ENCODE measurements at regions not wholly inside any gene's neighbourhood (a gene's known extent, or its start where the extent isn't known, plus 50 kb on each side); places are given as distances from the start of the nearest gene placed in this dataset.
A peak's percentile ranks its signal among the peaks of the same experiment; 100 is the strongest.

DNA sequence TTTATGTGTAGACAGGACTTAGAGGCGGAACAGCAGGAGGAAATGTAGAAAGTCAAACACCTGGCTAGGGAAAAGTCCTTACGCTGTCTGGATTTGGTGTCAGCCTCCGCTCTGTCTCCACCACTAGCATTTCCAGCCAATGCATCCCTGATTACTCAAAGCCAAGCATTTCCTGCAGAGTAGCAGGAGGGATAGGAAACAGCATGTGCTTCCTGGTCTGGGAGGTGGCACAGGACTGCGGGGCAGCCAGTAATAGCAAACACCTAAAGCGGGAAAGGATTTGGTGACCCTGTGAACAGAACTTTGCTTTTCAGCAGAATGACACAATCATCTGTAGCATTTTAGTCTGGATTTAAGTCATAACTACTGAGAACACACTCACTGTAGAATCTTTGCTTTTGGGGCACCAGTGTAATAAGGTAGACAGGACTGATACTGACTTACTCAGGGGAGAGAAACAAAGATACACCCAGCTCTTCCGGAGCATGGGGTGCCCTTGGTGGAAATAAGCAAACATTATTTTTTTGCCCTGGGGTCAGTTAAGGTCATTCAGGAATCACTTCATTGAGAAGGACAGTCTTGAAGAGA, 133.3 kb upstream of the AHI1 start:
- no peaks in the 10 kb centered on the region for H4K20me1 ChIP-seq (replicated peaks in 1 of 2; ENCODE audit: control insufficient read depth in 1 of 2, insufficient read depth in 2 of 2, low read length in 2 of 2)
- H2BK5ac ChIP-seq (ENCODE audit: low read depth, low read length): no peak overlapping the region
- no peak overlapping the region for H3K4me3 ChIP-seq (ENCODE audit: extremely low read depth in 1 of 4, insufficient read depth in 2 of 4, low read depth in 3 of 4, low read length in 4 of 4)
- DNase-seq (ENCODE audit: low read depth in 1 of 2, low spot score in 2 of 2) (no peak), FAIRE-seq (no peak)
- no peak overlapping the region for H2BK120ac ChIP-seq (replicated peaks; ENCODE audit: low read depth, low read length)
- no peaks in the 10 kb centered on the region for H3K79me1 ChIP-seq (ENCODE audit: low read depth, low read length)
- peak overlapping the region; percentile 61 for H2AFZ ChIP-seq (ENCODE audit: low read length)
- H3K9me3 ChIP-seq (ENCODE audit: insufficient read depth in 2 of 2, low read depth in 1 of 2, low read length in 1 of 2): no peaks in the 10 kb centered on the region
- H4K5ac ChIP-seq (ENCODE audit: insufficient read length, low read depth, low read length): no peak overlapping the region
- no peak overlapping the region for H2BK12ac ChIP-seq (ENCODE audit: low read depth, low read length)
- no peaks in the 10 kb centered on the region for H3K79me2 ChIP-seq (ENCODE audit: control insufficient read depth in 1 of 2, insufficient read depth in 2 of 2, low read length in 2 of 2)
- H3K4me1 ChIP-seq (replicated peaks in 1 of 4; ENCODE audit: control insufficient read depth in 3 of 4, insufficient read depth in 4 of 4, low read length in 3 of 4): no peaks in the 10 kb centered on the region
- no peak overlapping the region for H4K8ac ChIP-seq (ENCODE audit: extremely low read depth, insufficient read depth, low read length)
- ChIA-PET POLR2A (ENCODE audit: partially characterized antibody) (no interaction called here), CTCF (ENCODE audit: partially characterized antibody) (interaction anchor here (1.8 kb wide), 1 partner anchor 95 kb away, joined by 5 read pairs; no protein-coding TSS in a partner anchor)
- H3K18ac ChIP-seq (ENCODE audit: extremely low read depth, low read length): no peak overlapping the region
- H3K56ac ChIP-seq (replicated peaks; ENCODE audit: insufficient read length, low read depth, low read length): no peak overlapping the region
- no peak overlapping the region for H3K4me2 ChIP-seq (ENCODE audit: insufficient read depth in 1 of 2, low read depth in 2 of 2, low read length in 2 of 2)
- no peak overlapping the region for H2BK20ac ChIP-seq (ENCODE audit: low read length)
- 0 out of 7 replicates have a peak overlapping the region, but pooled peaks of 1 of the 4 experiments have one; percentile 27 for H3K9ac ChIP-seq (replicated peaks in 1 of 4; ENCODE audit: extremely low read depth in 1 of 4, low read depth in 3 of 4, low read length in 3 of 4)
- 85% methylated on average over 6 of the region's 6 CpGs; no CpG with 5 or more reads in 1 of the 2 experiments for WGBS, 2 experiments (ENCODE audit: extremely low coverage in 1 of 2, insufficient coverage in 1 of 2, insufficient read length in 1 of 2, insufficient replicate concordance in 2 of 2, low coverage in 1 of 2, low lambda C conversion rate in 2 of 2, missing lambda C conversion rate in 1 of 2)
- TF ChIP-seq, protein P1, sequence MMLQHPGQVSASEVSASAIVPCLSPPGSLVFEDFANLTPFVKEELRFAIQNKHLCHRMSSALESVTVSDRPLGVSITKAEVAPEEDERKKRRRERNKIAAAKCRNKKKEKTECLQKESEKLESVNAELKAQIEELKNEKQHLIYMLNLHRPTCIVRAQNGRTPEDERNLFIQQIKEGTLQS (IDR thresholded peaks at IDR 0.05; ENCODE audit: insufficient read depth, low read depth, low read length): no peak
- no peak for TF ChIP-seq RBBP5 (IDR thresholded peaks at IDR 0.05; ENCODE audit: borderline replicate concordance, low read depth, low read length)
- TF ChIP-seq KDM5A (IDR thresholded peaks at IDR 0.05; ENCODE audit: low read length): no peak
- TF ChIP-seq, protein P2, sequence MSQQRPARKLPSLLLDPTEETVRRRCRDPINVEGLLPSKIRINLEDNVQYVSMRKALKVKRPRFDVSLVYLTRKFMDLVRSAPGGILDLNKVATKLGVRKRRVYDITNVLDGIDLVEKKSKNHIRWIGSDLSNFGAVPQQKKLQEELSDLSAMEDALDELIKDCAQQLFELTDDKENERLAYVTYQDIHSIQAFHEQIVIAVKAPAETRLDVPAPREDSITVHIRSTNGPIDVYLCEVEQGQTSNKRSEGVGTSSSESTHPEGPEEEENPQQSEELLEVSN (IDR thresholded peaks at IDR 0.05): 0 out of 2 replicates have a peak, but pooled peaks have one; percentile 12
- no peak for TF ChIP-seq NANOG (IDR thresholded peaks at IDR 0.05; ENCODE audit: insufficient read depth, low read depth, low read length, poor library complexity, severe bottlenecking)
- TF ChIP-seq EZH2 (IDR thresholded peaks at IDR 0.05; ENCODE audit: low read depth, low read length, severe bottlenecking): no peak
- no peak for TF ChIP-seq SIN3A (conservative IDR thresholded peaks at IDR 0.05 in 1 of 2, IDR thresholded peaks at IDR 0.05 in 1 of 2; ENCODE audit: low read depth in 1 of 2, low read length in 2 of 2)
- H3K27me3 ChIP-seq (replicated peaks in 1 of 4; ENCODE audit: control insufficient read depth in 3 of 4, extremely low read depth in 1 of 4, insufficient read depth in 3 of 4, low read length in 3 of 4): no peaks in the 10 kb centered on the region
- H3K36me3 ChIP-seq (ENCODE audit: control insufficient read depth in 2 of 4, insufficient read depth in 4 of 4, low read length in 3 of 4): no peaks in the 10 kb centered on the region
- no peaks in the 10 kb centered on the region for H3K23me2 ChIP-seq (ENCODE audit: low read depth, low read length)
- no peak overlapping the region for H3K4ac ChIP-seq (replicated peaks; ENCODE audit: insufficient read length, low read depth, low read length)
- H2AK5ac ChIP-seq (ENCODE audit: low read depth, low read length): no peak overlapping the region
- no peak overlapping the region for H2BK15ac ChIP-seq (ENCODE audit: low read length)
- no peak overlapping the region for H4K91ac ChIP-seq (replicated peaks; ENCODE audit: insufficient read length, low read length)
- no peak overlapping the region for H3K27ac ChIP-seq (ENCODE audit: low read depth, low read length)
- no peak overlapping the region for H3K14ac ChIP-seq (ENCODE audit: insufficient read length)
- H3K23ac ChIP-seq (ENCODE audit: insufficient read length): no peak overlapping the region
